ENCODE measurements at regions not wholly inside any gene's neighbourhood (a gene's known extent, or its start where the extent isn't known, plus 50 kb on each side); places are given as distances from the start of the nearest gene placed in this dataset.

- Histone ChIP-seq H3K9me3 (ENCODE audit: control insufficient read depth, insufficient read depth, low read length) (peaks cover 4% of the 10 kb centered on the region), H3K4me3 (ENCODE audit: low read depth, low read length) (no peak overlapping the region), H3K9ac (ENCODE audit: low read depth, low read length) (no peak overlapping the region), H3K4me1 (ENCODE audit: control insufficient read depth, insufficient read depth, low read length) (peaks cover 16% of the 10 kb centered on the region), H3K27me3 (ENCODE audit: control insufficient read depth, insufficient read depth, low read length) (no peaks in the 10 kb centered on the region), H3K36me3 (ENCODE audit: control insufficient read depth, insufficient read depth, low read length) (no peaks in the 10 kb centered on the region)
Measured at GRCh38 chr16:86357303-86357702, 153.0 kb upstream of the FOXF1 start.

- Histone ChIP-seq H3K9ac (ENCODE audit: low read depth, low read length) (no peak overlapping the region), H3K9me3 (ENCODE audit: control insufficient read depth, insufficient read depth, low read length) (peaks cover 4% of the 10 kb centered on the region), H3K27me3 (ENCODE audit: control insufficient read depth, insufficient read depth, low read length) (no peaks in the 10 kb centered on the region), H3K4me1 (ENCODE audit: control insufficient read depth, insufficient read depth, low read length) (peaks cover 16% of the 10 kb centered on the region), H3K4me3 (ENCODE audit: low read depth, low read length) (no peak overlapping the region), H3K36me3 (ENCODE audit: control insufficient read depth, insufficient read depth, low read length) (no peaks in the 10 kb centered on the region)
Measured at GRCh38 chr16:86357950-86358349, 152.4 kb upstream of the FOXF1 start.

- Histone ChIP-seq H3K27me3 (ENCODE audit: control insufficient read depth, insufficient read depth, low read length) (no peaks in the 10 kb centered on the region), H3K4me1 (ENCODE audit: control insufficient read depth, insufficient read depth, low read length) (peaks cover 8% of the 10 kb centered on the region)
Measured at GRCh38 chr16:86359571-86359970, 150.8 kb upstream of the FOXF1 start.

GRCh38 chr16:86362155-86362849 is 148.0 kb upstream of the FOXF1 start:
- H3K27me3 ChIP-seq (ENCODE audit: control insufficient read depth, insufficient read depth, low read length) = no peaks in the 10 kb centered on the region
- no peaks in the 10 kb centered on the region for H3K9me3 ChIP-seq (ENCODE audit: control insufficient read depth, insufficient read depth, low read length)
- H3K4me1 ChIP-seq (ENCODE audit: control insufficient read depth, insufficient read depth, low read length) = peaks cover 8% of the 10 kb centered on the region
- no peaks in the 10 kb centered on the region for H3K36me3 ChIP-seq (ENCODE audit: control insufficient read depth, insufficient read depth, low read length)
- H3K4me3 ChIP-seq (ENCODE audit: low read depth, low read length) = no peak overlapping the region
- no peak overlapping the region for H3K9ac ChIP-seq (ENCODE audit: low read depth, low read length)

More at GRCh38 chr16:86359571-86359970, 150.8 kb upstream of the FOXF1 start:
- Histone ChIP-seq H3K9ac (ENCODE audit: low read depth, low read length) (no peak overlapping the region), H3K9me3 (ENCODE audit: control insufficient read depth, insufficient read depth, low read length) (peaks cover 4% of the 10 kb centered on the region), H3K4me3 (ENCODE audit: low read depth, low read length) (no peak overlapping the region), H3K36me3 (ENCODE audit: control insufficient read depth, insufficient read depth, low read length) (no peaks in the 10 kb centered on the region)

GRCh38 chr16:86363057-86363490 is 147.3 kb upstream of the FOXF1 start:
- Histone ChIP-seq H3K36me3 (ENCODE audit: control insufficient read depth, insufficient read depth, low read length) (no peaks in the 10 kb centered on the region), H3K4me1 (ENCODE audit: control insufficient read depth, insufficient read depth, low read length) (peaks cover 11% of the 10 kb centered on the region), H3K9ac (ENCODE audit: low read depth, low read length) (no peak overlapping the region), H3K4me3 (ENCODE audit: low read depth, low read length) (no peak overlapping the region), H3K27me3 (ENCODE audit: control insufficient read depth, insufficient read depth, low read length) (no peaks in the 10 kb centered on the region), H3K9me3 (ENCODE audit: control insufficient read depth, insufficient read depth, low read length) (no peaks in the 10 kb centered on the region)

- H3K9ac ChIP-seq (ENCODE audit: low read depth, low read length) = no peak overlapping the region
- no peaks in the 10 kb centered on the region for H3K27me3 ChIP-seq (ENCODE audit: control insufficient read depth, insufficient read depth, low read length)
- H3K9me3 ChIP-seq (ENCODE audit: control insufficient read depth, insufficient read depth, low read length) = no peaks in the 10 kb centered on the region
- no peak overlapping the region for H3K4me3 ChIP-seq (ENCODE audit: low read depth, low read length)
- peaks cover 11% of the 10 kb centered on the region for H3K4me1 ChIP-seq (ENCODE audit: control insufficient read depth, insufficient read depth, low read length)
- H3K36me3 ChIP-seq (ENCODE audit: control insufficient read depth, insufficient read depth, low read length) = no peaks in the 10 kb centered on the region
Measured at GRCh38 chr16:86363836-86364618, 146.3 kb upstream of the FOXF1 start.

- Histone ChIP-seq H3K4me1 (ENCODE audit: control insufficient read depth, insufficient read depth, low read length) (peaks cover 4% of the 10 kb centered on the region), H3K9ac (ENCODE audit: low read depth, low read length) (no peak overlapping the region), H3K36me3 (ENCODE audit: control insufficient read depth, insufficient read depth, low read length) (no peaks in the 10 kb centered on the region), H3K9me3 (ENCODE audit: control insufficient read depth, insufficient read depth, low read length) (no peaks in the 10 kb centered on the region), H3K27me3 (ENCODE audit: control insufficient read depth, insufficient read depth, low read length) (no peaks in the 10 kb centered on the region), H3K4me3 (ENCODE audit: low read depth, low read length) (no peak overlapping the region)
Measured at GRCh38 chr16:86364653-86365380, 145.5 kb upstream of the FOXF1 start.

GRCh38 chr16:86365513-86366273 is 144.6 kb upstream of the FOXF1 start:
- Histone ChIP-seq H3K9me3 (ENCODE audit: control insufficient read depth, insufficient read depth, low read length) (no peaks in the 10 kb centered on the region), H3K36me3 (ENCODE audit: control insufficient read depth, insufficient read depth, low read length) (no peaks in the 10 kb centered on the region), H3K9ac (ENCODE audit: low read depth, low read length) (no peak overlapping the region), H3K4me1 (ENCODE audit: control insufficient read depth, insufficient read depth, low read length) (peaks cover 3% of the 10 kb centered on the region), H3K4me3 (ENCODE audit: low read depth, low read length) (no peak overlapping the region), H3K27me3 (ENCODE audit: control insufficient read depth, insufficient read depth, low read length) (no peaks in the 10 kb centered on the region)

- no peaks in the 10 kb centered on the region for H3K36me3 ChIP-seq (ENCODE audit: control insufficient read depth, insufficient read depth, low read length)
- H3K9ac ChIP-seq (ENCODE audit: low read depth, low read length) = no peak overlapping the region
- H3K4me1 ChIP-seq (ENCODE audit: control insufficient read depth, insufficient read depth, low read length) = peaks cover 3% of the 10 kb centered on the region
- no peaks in the 10 kb centered on the region for H3K27me3 ChIP-seq (ENCODE audit: control insufficient read depth, insufficient read depth, low read length)
- H3K9me3 ChIP-seq (ENCODE audit: control insufficient read depth, insufficient read depth, low read length) = no peaks in the 10 kb centered on the region
- no peak overlapping the region for H3K4me3 ChIP-seq (ENCODE audit: low read depth, low read length)
Measured at GRCh38 chr16:86366481-86366880, 143.8 kb upstream of the FOXF1 start.

GRCh38 chr16:86367291-86368072 is 142.8 kb upstream of the FOXF1 start:
- H3K27me3 ChIP-seq (ENCODE audit: control insufficient read depth, insufficient read depth, low read length) = no peaks in the 10 kb centered on the region
- H3K36me3 ChIP-seq (ENCODE audit: control insufficient read depth, insufficient read depth, low read length) = no peaks in the 10 kb centered on the region
- H3K9ac ChIP-seq (ENCODE audit: low read depth, low read length) = no peak overlapping the region
- no peaks in the 10 kb centered on the region for H3K9me3 ChIP-seq (ENCODE audit: control insufficient read depth, insufficient read depth, low read length)
- no peak overlapping the region for H3K4me3 ChIP-seq (ENCODE audit: low read depth, low read length)
- H3K4me1 ChIP-seq (ENCODE audit: control insufficient read depth, insufficient read depth, low read length) = peaks cover 3% of the 10 kb centered on the region

GRCh38 chr16:86368261-86368660 is 142.1 kb upstream of the FOXF1 start:
- Histone ChIP-seq H3K36me3 (ENCODE audit: control insufficient read depth, insufficient read depth, low read length) (no peaks in the 10 kb centered on the region), H3K4me1 (ENCODE audit: control insufficient read depth, insufficient read depth, low read length) (peaks cover 3% of the 10 kb centered on the region), H3K4me3 (ENCODE audit: low read depth, low read length) (no peak overlapping the region), H3K9ac (ENCODE audit: low read depth, low read length) (no peak overlapping the region), H3K9me3 (ENCODE audit: control insufficient read depth, insufficient read depth, low read length) (no peaks in the 10 kb centered on the region), H3K27me3 (ENCODE audit: control insufficient read depth, insufficient read depth, low read length) (no peaks in the 10 kb centered on the region)
